ENCODE measurements at regions not wholly inside any gene's neighbourhood (a gene's known extent, or its start where the extent isn't known, plus 50 kb on each side); places are given as distances from the start of the nearest gene placed in this dataset.
"Not testable (repeated sequence)": the region's sequence is repeated elsewhere in the genome, so short reads cannot be mapped to it uniquely, and the experiment has no call there.

DNA sequence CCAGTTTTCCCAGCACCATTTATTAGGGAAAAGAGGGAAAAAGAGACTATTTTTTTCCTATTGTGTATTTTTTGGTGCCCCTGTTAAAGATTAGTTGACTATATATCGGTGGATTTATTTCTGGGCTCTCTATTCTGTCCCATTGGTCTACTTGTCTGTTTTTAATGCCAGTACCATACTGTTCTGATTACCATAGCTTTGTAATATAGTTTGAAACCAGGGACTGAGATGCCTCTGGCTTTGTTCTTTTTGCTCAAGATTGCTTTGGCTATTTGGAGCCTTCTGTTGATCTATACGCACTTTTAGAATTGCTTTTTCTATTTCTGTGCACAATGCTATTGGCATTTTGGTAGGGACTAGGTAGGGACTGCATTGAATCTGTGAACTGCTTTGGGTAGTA, 151.7 kb downstream of the ADCYAP1 start:
- DNase-seq (ENCODE audit: low read depth): no peak
- no peak for TF ChIP-seq CTCF (IDR thresholded peaks at IDR 0.05; ENCODE audit: insufficient read depth, low read depth, low read length, missing control alignments)
- no peak overlapping the region for H3K4me3 ChIP-seq (ENCODE audit: low read length)

GRCh38 chr18:1057367-1057766, 152.7 kb downstream of the ADCYAP1 start:
- H3K4me3 ChIP-seq (ENCODE audit: low read length): no peak overlapping the region
- no peak for TF ChIP-seq CTCF (IDR thresholded peaks at IDR 0.05; ENCODE audit: insufficient read depth, low read depth, low read length, missing control alignments)
- no peak for DNase-seq (ENCODE audit: low read depth)

DNA sequence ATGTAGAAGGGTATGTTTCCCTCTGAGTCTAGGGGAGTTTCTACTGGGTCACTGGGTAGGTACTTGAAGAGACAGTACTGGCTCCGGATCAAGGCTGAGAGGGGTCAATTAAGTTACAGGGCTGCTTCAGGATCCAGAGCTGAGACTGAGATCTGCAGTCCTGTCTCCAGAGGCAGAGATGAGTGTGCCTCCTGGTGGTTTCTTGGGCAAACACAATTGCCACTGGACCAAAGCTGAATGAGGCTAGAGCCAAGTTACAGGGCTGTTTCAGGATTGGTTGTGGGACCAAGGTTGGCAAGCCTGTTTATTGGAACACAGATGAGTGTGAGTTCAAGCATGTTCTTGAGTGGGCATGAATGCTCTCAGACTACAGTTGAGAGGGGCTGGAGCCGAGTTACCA, 157.9 kb downstream of the ADCYAP1 start:
- TF ChIP-seq CTCF (IDR thresholded peaks at IDR 0.05; ENCODE audit: insufficient read depth, low read depth, low read length, missing control alignments): no peak
- no peak overlapping the region for H3K4me3 ChIP-seq (ENCODE audit: low read length)
- no peak for DNase-seq (ENCODE audit: low read depth)

DNA sequence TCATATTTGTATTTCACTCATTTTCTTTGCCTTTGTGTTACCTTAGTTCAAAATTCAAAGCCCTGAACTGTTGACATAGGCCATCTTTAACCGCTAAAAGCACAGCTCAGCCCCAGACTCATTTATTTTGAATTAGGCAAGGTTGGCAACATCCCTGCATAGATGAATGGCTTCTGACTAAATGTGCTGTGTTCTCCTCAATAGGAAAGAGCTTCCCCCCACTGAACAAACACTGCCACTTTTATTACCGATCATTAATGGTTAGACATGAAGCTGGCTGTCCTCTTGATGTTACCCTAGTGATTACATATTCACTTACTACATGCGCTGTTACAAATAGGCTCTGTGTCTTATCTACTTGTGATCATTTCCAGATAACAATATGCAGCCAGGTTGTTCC, 170.7 kb downstream of the ADCYAP1 start:
- no peak for DNase-seq (ENCODE audit: low read depth)
- no peak for TF ChIP-seq CTCF (IDR thresholded peaks at IDR 0.05; ENCODE audit: insufficient read depth, low read depth, low read length, missing control alignments)
- no peak overlapping the region for H3K4me3 ChIP-seq (ENCODE audit: low read length)

DNA sequence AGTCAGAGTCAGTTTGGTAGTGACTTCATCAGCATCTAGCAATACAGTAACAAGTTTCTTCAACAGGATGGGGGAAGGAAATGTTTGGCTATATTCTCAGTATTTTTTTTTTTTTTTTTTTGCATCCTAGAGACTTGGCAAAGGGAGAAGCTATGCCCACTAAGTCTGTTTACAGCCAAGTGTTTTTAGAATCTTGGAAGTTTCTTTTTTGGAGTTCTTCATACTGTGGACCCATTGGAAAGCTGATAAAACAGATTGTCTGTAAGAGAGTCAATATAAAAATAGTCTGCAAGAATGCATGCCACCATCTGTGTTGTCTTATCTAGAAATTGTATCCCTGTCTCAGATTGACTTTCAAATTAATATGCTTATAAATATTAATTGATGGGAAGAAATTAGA, 171.2 kb downstream of the ADCYAP1 start:
- no peak for TF ChIP-seq CTCF (IDR thresholded peaks at IDR 0.05; ENCODE audit: insufficient read depth, low read depth, low read length, missing control alignments)
- DNase-seq (ENCODE audit: low read depth): no peak
- no peak overlapping the region for H3K4me3 ChIP-seq (ENCODE audit: low read length)

DNA sequence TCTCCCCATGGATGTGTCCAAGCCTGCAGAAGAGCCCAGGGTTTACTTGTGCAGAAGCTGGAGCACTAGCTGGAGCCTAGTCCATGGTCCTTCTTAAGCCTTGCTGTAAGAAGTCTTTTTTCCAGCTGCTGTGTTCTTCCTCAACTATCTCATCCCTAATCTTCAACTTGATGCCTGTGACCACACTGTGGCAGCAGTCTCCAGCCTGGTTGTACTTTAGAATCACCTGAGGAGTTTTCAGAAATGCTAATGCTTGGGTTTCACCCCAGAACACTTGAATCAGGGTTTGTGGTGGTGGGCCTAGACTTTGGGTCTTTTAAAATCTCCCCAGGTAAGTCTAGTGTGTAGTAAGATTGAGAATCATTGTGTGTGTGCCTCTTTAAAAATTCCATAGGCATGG, 173.6 kb downstream of the ADCYAP1 start:
- DNase-seq (ENCODE audit: low read depth): no peak
- H3K4me3 ChIP-seq (ENCODE audit: low read length): no peak overlapping the region
- no peak for TF ChIP-seq CTCF (IDR thresholded peaks at IDR 0.05; ENCODE audit: insufficient read depth, low read depth, low read length, missing control alignments)

DNA sequence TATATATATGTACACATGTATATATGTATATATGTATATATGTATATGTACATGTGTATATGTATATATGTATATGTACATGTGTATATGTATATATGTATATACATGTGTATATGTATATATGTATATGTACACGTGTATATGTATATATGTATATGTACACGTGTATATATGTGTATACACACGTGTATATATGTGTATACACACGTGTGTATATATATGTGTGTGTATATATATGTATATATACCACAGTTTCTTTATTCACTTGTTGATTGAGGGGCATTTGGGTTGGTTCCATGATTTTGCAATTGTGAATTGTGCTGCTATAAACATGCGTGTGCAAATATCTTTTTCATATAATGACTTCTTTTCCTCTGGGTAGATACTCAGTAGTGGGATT, 179.0 kb downstream of the ADCYAP1 start:
- DNase-seq (ENCODE audit: low read depth); H3K4me3 ChIP-seq (ENCODE audit: low read length): not testable (repeated sequence)

DNA sequence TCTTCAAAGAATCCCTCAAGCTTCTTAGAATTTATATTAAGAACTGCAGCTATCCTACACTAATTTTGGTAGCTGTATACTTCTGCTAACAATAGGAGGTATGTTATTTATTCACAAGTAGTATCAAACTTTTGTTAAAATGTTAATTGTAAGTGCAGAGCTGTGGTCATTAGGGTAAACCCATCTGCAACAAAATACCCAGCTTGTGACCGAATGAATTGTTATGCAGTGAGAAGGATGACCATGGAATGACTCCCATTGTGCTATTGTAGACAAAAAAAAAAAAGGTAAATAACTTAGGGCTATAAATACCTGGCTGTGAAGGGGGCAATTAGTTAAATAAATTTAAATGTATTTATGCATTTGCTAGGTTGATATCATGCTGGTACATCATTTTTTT, 186.1 kb downstream of the ADCYAP1 start:
- no peak for DNase-seq (ENCODE audit: low read depth)
- no peak overlapping the region for H3K4me3 ChIP-seq (ENCODE audit: low read length)
- TF ChIP-seq CTCF (IDR thresholded peaks at IDR 0.05; ENCODE audit: insufficient read depth, low read depth, low read length, missing control alignments): no peak
